Liver (tissue), 3 donors: ENCODE measurements at regions not wholly inside any gene's neighbourhood (a gene's known extent, or its start where the extent isn't known, plus 50 kb on each side); places are given as distances from the start of the nearest gene placed in this dataset.

Experiments
- ATF3 ChIP-seq: IDR thresholded peaks from 2 replicates; pipeline ENCODE4 v1.6.1; 2016; ENCODE audit warnings: antibody characterized with exemption
- CTCF ChIP-seq: fragments of 150-350 bp; IDR thresholded peaks from 2 replicates; pipeline ENCODE4 v1.5.1; 2017; ENCODE audit warnings: improper control_type of control experiment, low read depth, low read length; ENCODE audit not compliant: missing input control
- EGR1 ChIP-seq, 2 donors: IDR thresholded peaks; 2 replicates each; pipeline ENCODE4 v1.6.1; 2016 to 2018; ENCODE audit warnings: antibody characterized with exemption in 2 of 2, low read depth in 2 of 2
- FOXA1 ChIP-seq: IDR thresholded peaks from 2 replicates; pipeline ENCODE4 v1.6.1; 2016; ENCODE audit warnings: antibody characterized with exemption
- JUND ChIP-seq, 2 donors: IDR thresholded peaks; 2 replicates each; pipeline ENCODE4 v1.6.1; 2016; ENCODE audit warnings: antibody characterized with exemption in 2 of 2
- MAX ChIP-seq: IDR thresholded peaks from 2 replicates; pipeline ENCODE4 v1.6.1; 2016; ENCODE audit warnings: antibody characterized with exemption
- NR2F2 ChIP-seq: IDR thresholded peaks from 2 replicates; pipeline ENCODE4 v1.6.1; 2016; ENCODE audit warnings: antibody characterized with exemption
- RAD21 ChIP-seq, 2 donors: IDR thresholded peaks; 2 replicates each; pipeline ENCODE4 v1.6.1; 2016; ENCODE audit warnings: antibody characterized with exemption in 2 of 2, mild to moderate bottlenecking in 2 of 2
- REST ChIP-seq: IDR thresholded peaks from 2 replicates; pipeline ENCODE4 v1.6.1; 2016; ENCODE audit warnings: antibody characterized with exemption, mild to moderate bottlenecking
- RXRA ChIP-seq, 2 donors: IDR thresholded peaks; 2 replicates each; pipeline ENCODE4 v1.6.1; 2017 to 2018; ENCODE audit warnings: antibody characterized with exemption in 2 of 2, mild to moderate bottlenecking in 1 of 2
- SP1 ChIP-seq: IDR thresholded peaks from 2 replicates; pipeline ENCODE4 v1.6.1; 2018; ENCODE audit warnings: antibody characterized with exemption, mild to moderate bottlenecking
- TAF1 ChIP-seq: conservative IDR thresholded peaks from 2 replicates; pipeline ENCODE4 v1.6.1; 2016; ENCODE audit warnings: antibody characterized with exemption, mild to moderate bottlenecking
- YY1 ChIP-seq: IDR thresholded peaks from 2 replicates; pipeline ENCODE4 v1.6.1; 2016; ENCODE audit warnings: antibody characterized with exemption, mild to moderate bottlenecking
- ZBTB33 ChIP-seq: IDR thresholded peaks from 2 replicates; pipeline ENCODE4 v1.6.1; 2016; ENCODE audit warnings: antibody characterized with exemption
- donor health status: healthy.
- donor health status: healthy.

GRCh38 chr6:134115715-134116074 lies 63.3 kb upstream of the SLC2A12 start:
- TF ChIP-seq TAF1 (no peak), REST (no peak), CTCF (no peak), MAX (no peak), RXRA (IDR thresholded peaks at IDR 0.05) (no peak), FOXA1 (no peak), YY1 (no peak), ZBTB33 (no peak), SP1 (no peak), NR2F2 (no peak), JUND (IDR thresholded peaks at IDR 0.05) (no peak), RAD21 (IDR thresholded peaks at IDR 0.05) (no peak), EGR1 (IDR thresholded peaks at IDR 0.05; ENCODE audit: low read depth in 2 of 2) (no peak), ATF3 (no peak)
